AG08395 (cell line): ENCODE measurements at regions not wholly inside any gene's neighbourhood (a gene's known extent, or its start where the extent isn't known, plus 50 kb on each side); places are given as distances from the start of the nearest gene placed in this dataset.
"Not testable (repeated sequence)": the region's sequence is repeated elsewhere in the genome, so short reads cannot be mapped to it uniquely, and the experiment has no call there.

Experiments used
- DNase-seq: peaks from one replicate; pipeline ENCODE4 v3.0.0; 2012; ENCODE audit warnings: mixed read lengths, low spot score

DNA sequence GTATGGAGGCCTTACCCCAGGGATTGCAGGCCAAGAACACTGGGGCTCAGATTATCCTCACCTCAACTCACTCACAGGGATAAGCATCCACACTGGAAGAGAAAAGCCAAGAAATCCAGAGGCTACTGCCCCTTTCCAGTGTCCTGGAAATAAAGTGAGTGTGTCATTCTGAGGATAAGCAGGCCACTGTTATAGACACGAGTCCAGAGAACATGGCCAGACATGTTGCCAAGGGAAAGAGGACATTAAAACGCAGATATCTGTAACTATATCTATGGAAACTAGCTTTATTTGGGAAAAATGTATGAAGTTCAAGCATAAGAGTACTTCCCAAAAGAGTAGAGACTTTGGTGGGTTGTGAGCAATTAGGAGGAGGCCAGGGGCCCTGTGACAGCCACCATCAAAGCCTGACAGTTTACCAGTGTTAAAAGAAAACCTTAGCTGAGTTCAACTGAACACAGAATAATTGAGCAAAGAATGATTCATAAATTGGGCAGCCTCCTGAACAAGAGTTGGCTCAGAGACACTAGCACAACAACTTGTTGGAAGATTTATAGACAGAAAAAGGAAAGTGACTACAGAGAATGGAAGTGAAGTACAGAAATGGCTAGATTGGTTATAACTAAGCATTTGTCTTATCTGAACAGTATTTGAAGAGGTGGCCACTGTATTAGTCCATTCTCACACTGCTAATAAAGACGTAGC, 1222.2 kb downstream of the STIM2 start:
- no peak for DNase-seq

GRCh38 chr4:28092610-28093009, 1232.0 kb downstream of the STIM2 start:
- DNase-seq: no peak

DNA sequence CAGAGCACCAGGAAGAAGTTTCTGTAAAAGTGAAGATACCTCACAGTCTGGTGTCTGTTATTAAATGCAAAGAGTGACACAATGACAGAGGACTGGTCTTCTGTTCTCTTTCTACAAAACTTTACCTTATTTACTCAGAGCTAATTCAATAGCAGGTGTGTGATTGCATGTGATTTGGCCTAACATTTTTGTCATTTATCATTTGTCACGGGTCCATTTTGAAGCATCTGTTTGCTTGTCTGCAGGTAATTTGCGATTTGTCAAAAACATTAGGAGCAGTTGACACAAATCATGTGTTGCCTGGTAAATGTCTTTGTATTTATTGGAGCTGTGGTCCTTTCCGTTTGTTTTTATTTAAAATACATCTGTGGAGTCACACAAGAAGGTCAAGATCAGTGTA, 1232.4 kb downstream of the STIM2 start:
- DNase-seq: no peak

- no peak for DNase-seq
These were observed 1240.9 kb downstream of the STIM2 start for GRCh38 chr4:28101583-28101982.

- no peak for DNase-seq
These were observed 1244.7 kb downstream of the STIM2 start for GRCh38 chr4:28105271-28105859.

DNA sequence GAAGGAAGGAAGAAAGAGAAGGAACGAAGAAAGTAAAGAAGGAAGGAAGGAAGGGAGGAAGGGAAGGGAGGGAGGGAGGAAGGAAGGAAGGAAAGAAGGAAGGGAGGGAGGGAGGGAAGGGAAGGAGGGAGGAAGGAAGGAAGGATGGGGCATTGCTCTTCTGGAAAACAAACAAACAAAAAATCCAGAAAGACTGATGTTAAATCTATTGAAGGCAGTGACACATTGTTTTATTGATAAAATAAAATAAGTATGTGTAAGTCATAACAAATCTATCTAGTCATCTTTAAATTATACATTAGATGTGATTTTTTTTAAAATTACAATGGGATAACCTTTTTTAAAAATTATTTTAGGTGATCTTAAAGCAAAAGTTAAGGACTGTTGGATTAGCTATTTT, 1245.5 kb downstream of the STIM2 start:
- no peak for DNase-seq

DNA sequence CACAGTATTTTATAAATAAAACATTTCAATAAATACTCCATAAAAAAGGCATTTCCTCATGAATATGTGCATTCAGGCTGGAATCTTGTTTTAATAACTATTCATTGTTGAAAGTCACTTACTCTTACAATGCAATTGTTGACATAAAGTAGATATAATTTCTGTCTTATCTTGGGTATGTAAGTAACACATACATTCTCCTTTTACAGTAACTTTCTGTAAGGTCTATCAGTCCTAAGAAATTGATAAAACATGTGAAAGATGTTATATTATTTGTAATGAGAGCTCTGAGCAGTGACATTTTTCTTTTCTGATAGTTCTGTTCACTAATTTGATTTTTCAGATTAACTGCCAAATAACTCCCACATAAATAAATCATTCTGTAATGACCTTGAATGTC, 1249.2 kb downstream of the STIM2 start:
- no peak for DNase-seq

DNA sequence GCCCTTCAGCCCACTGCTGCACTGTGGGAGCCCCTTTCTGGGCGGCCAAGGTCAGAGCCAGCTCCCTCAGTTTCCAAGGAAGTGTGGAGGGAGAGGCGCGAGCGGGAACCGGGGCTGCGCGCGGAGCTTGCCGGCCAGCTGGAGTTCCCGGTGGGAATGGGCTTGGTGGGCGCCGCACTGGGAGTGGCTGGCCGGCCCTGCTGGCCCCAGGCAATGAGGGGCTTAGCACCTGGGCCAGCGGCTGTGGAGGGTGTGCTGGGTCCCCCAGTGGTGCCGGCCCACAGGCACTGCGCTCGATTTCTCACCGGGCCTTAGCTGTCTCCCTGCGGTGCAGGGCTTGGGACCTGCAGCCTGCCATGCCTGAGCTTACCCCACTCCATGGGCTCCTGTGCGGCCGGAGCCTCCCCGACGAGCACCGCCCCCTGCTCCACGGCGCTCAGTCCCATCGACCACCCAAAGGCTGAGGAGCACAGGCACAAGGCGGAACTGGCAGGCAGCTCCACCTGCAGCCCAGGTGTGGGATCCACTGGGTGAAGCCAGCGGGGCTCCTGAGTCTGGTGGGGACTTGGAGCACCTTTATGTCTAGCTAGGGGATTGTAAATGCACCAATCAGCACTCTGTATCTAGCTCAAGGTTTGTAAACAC, 1252.2 kb downstream of the STIM2 start:
- DNase-seq: not testable (repeated sequence)

DNA sequence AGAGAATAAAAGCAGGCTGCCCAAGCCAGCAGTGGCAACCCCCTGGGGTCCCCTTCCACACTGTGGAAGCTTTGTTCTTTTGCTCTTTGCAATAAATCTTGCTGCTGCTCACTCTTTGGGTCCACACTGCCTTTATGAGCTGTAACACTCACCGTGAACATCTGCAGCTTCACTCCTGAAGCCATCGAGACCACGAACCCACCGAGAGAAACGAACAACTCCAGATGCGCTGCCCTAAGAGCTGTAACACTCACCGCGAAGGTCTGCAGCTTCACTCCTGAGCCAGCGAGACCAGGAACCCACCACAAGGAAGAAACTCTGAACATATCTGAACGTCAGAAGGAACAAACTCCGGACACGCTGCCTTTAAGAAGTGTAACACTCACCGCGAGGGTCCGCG, 1252.9 kb downstream of the STIM2 start:
- DNase-seq: not testable (repeated sequence)

- DNase-seq: not testable (repeated sequence)
These were observed 1256.0 kb downstream of the STIM2 start for GRCh38 chr4:28116526-28117083.

DNA sequence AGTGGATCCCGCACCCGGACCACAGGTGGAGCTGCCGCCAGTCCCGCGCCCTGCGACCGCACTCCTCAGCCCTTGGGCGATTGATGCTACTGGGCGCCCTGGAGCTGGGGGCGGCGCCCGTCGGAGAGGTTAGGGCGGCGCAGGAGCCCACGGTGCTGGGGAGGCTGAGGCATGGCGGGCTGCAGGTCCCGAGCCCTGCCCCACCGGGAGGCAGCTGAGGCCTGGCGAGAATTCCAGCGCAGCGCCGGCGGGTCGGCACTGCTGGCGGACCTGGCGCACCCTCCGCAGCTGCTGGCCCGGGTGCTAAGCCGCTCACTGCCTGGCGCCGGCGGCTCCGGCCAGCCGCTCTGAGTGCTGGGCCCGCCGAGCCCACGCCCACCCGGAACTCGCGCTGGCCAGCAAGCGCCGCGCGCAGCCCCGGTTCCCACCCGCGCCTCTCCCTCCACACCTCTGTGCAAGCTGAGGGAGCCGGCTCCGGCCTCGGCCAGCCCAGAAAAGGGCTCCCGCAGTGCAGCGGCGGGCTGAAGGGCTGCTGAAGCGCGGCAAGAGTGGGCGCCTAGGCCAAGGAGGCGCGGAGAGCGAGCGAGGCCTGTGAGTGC, 1256.5 kb downstream of the STIM2 start:
- no peak for DNase-seq

- no peak for DNase-seq
These were observed 1285.5 kb downstream of the STIM2 start for GRCh38 chr4:28146191-28146590.

- no peak for DNase-seq
These were observed 1287.6 kb downstream of the STIM2 start for GRCh38 chr4:28148221-28148620.

DNA sequence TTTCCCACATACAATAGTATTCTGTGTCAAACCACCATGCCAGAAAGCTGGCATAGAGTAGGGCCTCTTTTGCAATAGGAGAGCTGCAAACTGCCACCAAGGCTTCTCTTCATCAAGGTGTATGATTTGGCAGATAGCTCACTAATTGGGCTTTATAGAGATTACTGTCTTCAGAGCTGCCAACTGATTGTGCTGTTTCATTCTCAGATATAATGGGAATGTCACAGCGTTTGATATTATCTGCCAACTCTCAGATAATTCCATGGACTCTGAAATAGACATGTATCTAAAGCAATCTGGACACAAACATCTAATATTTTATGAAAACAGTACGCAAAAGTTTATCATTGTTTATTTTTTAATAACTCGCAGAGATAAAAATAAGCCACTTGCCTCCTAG, 1289.1 kb downstream of the STIM2 start:
- DNase-seq: no peak

- DNase-seq: no peak
These were observed 1290.7 kb downstream of the STIM2 start for GRCh38 chr4:28151314-28151713.

DNA sequence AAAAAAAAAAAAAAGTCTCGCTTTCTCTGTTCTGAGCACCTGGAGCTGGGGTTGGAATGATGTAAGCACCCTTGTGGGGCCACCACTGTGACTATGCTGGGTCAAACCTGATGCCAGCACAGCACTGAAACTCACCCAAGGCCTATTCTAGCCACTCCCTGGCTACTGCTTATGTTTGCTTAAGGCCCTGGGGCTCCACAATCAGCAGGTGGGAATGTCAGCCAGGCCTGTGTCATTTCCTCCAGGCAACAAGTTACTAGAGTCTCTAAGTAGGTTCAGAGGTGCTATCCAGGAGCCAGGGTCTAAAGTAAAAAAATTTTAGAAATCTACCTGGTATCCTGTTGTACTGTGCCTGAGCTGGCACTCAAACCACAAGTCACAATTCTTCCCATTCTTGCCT, 1306.8 kb downstream of the STIM2 start:
- no peak for DNase-seq

GRCh38 chr4:28176942-28177341, 1316.3 kb downstream of the STIM2 start:
- no peak for DNase-seq

DNA sequence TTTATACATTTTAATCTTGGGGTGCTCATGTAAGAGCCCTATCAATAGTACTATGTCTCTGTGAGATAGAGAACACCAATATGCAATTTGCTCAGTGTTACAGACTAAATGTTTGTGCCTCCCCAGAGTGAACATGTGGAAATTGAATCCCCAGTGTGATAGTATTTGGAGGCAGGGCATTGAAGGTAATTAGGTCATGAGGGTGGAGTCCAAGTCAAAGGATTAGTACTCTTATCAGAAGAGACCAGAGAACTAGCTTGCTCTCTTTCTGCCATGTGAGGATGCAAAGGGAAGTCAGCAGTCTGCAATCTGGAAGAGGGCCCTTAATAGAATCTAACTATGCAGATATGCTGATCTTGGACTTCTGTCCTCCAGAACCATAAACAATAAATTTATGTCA, 1317.0 kb downstream of the STIM2 start:
- DNase-seq: no peak

DNA sequence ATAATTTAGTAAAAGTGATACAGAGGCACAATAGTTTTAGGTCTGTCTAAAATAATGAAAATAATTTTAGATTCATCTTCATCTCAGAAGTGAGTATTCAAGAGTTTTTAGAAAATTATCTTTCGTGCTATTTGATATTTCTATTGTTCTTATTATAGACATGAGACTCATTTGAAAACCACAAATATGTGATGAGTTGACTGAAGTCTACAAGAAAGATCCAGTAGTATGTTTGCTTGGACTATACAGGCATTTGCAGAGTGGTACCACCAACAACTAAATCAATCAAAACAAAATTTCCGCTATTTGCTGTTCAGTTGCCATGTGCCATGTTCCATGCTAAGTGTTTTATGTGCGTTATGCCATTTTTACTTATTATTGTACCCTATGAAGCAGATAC, 1318.5 kb downstream of the STIM2 start:
- DNase-seq: no peak

- no peak for DNase-seq
These were observed 1348.8 kb downstream of the STIM2 start for GRCh38 chr4:28209371-28209924.

GRCh38 chr4:28211676-28212470, 1351.2 kb downstream of the STIM2 start:
- DNase-seq: no peak

DNA sequence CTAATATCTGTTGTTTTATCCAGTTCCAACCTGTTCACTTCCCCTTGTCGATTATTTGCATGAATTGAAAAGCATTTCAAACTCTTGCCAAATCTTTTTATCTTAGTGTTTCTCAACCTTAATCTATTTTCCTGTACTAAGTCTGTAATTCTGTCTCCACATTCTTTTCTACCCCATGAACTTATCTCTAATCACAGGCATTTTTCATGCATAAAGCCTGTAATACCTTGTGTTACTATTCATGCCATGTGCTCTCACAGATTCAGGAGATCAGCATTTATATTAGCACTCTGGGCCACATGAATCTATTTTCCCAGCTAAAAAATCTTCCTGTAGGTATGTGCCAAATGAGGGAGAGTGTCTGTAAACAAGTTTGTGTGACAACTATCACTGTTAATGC, 1360.9 kb downstream of the STIM2 start:
- DNase-seq: no peak
